ENCODE measurements at regions not wholly inside any gene's neighbourhood (a gene's known extent, or its start where the extent isn't known, plus 50 kb on each side); places are given as distances from the start of the nearest gene placed in this dataset.

- Histone ChIP-seq H3K27me3 (replicated peaks; ENCODE audit: insufficient read depth) (no peaks in the 10 kb centered on the region), H3K9me3 (no peaks in the 10 kb centered on the region), H3K4me3 (no peak overlapping the region), H3K27ac (no peak overlapping the region), H3K36me3 (no peaks in the 10 kb centered on the region), H3K4me1 (ENCODE audit: control insufficient read depth in 1 of 2, low read depth in 2 of 2) (peaks cover 0 to 6% of the 10 kb centered on the region in 2 donors)
- ATAC-seq (ENCODE audit: insufficient number of reproducible peaks, low FRiP score, low read depth), result no peak
- TF ChIP-seq CTCF (IDR thresholded peaks at IDR 0.05), result no peak
- no peak for DNase-seq (ENCODE audit: low spot score)
Measured at GRCh38 chr1:67952071-67952470, 98.4 kb downstream of the DIRAS3 start.

DNA sequence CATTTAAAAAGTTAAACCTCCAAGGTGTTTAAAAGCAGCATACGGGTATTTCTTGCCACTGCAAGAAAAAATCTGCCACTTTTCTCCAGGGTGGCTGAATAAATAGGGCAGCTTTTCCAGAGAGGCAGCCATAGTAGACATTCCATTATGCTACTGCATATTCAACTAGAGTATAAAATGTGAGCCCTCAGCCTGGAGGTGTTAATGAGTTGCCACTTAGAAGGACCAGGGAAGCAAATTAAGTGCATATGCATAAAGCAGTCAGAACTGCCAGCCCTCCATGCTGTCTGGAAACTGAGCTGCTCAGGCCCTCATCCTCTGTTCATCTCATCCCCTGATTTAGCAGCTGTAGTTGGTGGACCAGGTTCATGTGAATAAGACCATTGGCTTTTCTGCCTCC, 99.4 kb downstream of the DIRAS3 start:
- Histone ChIP-seq H3K36me3 (no peaks in the 10 kb centered on the region), H3K4me3 (no peak overlapping the region), H3K27me3 (replicated peaks; ENCODE audit: insufficient read depth) (no peaks in the 10 kb centered on the region), H3K27ac (no peak overlapping the region), H3K4me1 (ENCODE audit: control insufficient read depth in 1 of 2, low read depth in 2 of 2) (peaks cover 0 to 17% of the 10 kb centered on the region in 2 donors), H3K9me3 (no peaks in the 10 kb centered on the region)
- DNase-seq (ENCODE audit: low spot score) (no peak), ATAC-seq (ENCODE audit: insufficient number of reproducible peaks, low FRiP score, low read depth) (no peak)
- TF ChIP-seq CTCF (IDR thresholded peaks at IDR 0.05), result no peak

DNA sequence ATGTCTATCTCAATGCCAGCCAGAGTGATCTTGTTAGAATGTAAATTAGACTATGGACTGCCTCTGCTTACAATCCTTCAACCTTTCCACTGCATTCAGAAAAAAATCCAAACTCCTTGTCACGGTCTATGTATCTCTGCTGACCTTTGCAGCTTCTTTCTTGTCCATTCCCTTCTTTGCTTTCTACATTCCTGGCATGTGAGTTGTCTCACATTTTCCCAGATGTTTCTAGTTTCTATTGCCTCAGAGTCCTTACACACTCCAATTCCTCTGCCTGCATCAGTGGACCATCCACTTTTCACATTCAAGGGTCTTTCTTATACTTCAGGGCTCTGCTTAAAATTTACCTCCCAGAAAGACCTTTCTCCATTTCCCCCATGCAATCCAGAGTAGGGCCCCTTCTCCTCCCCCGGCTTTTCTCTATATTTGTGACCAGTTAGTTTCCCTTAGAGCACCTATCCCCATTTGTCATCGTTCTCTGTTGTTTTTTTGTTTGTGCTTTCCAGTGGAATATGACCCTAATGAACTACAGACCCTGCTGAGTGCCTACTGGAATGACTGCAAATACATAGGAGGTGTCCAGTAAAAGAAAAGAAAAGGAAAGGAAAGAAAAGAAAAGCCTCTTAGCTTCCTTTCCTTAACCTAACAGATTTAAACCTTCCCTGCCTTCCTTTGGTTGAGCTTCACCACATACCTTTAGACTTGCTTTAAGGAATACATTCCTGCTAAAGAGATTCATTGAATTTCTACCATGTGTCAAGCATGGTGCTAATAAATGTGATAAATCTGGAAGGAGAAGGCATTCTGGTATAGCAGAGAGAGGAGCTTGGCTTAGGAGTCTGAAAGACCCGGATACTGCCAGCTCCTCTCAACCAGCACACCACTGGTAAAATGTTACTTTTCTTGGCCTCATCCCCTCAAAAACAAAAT, 102.0 kb downstream of the DIRAS3 start:
- Histone ChIP-seq H3K27me3 (replicated peaks; ENCODE audit: insufficient read depth) (no peaks in the 10 kb centered on the region), H3K4me1 (ENCODE audit: control insufficient read depth in 1 of 2, low read depth in 2 of 2) (peaks cover 0 to 22% of the 10 kb centered on the region in 2 donors), H3K9me3 (no peaks in the 10 kb centered on the region), H3K27ac (no peak overlapping the region), H3K36me3 (no peaks in the 10 kb centered on the region), H3K4me3 (no peak overlapping the region)
- ATAC-seq (ENCODE audit: insufficient number of reproducible peaks, low FRiP score, low read depth) (no peak), DNase-seq (ENCODE audit: low spot score) (no peak)
- TF ChIP-seq CTCF (IDR thresholded peaks at IDR 0.05), result no peak

- H3K27me3 ChIP-seq (replicated peaks; ENCODE audit: insufficient read depth), result no peaks in the 10 kb centered on the region
- ATAC-seq (ENCODE audit: insufficient number of reproducible peaks, low FRiP score, low read depth) (no peak), DNase-seq (ENCODE audit: low spot score) (no peak)
- H3K4me3 ChIP-seq, result no peak overlapping the region
- H3K27ac ChIP-seq, result no peak overlapping the region
- H3K4me1 ChIP-seq (ENCODE audit: control insufficient read depth in 1 of 2, low read depth in 2 of 2), result peaks cover 0 to 22% of the 10 kb centered on the region in 2 donors
- no peak for TF ChIP-seq CTCF (IDR thresholded peaks at IDR 0.05)
- H3K9me3 ChIP-seq, result no peaks in the 10 kb centered on the region
- no peaks in the 10 kb centered on the region for H3K36me3 ChIP-seq
Measured at GRCh38 chr1:67947114-67947513, 103.3 kb downstream of the DIRAS3 start.

DNA sequence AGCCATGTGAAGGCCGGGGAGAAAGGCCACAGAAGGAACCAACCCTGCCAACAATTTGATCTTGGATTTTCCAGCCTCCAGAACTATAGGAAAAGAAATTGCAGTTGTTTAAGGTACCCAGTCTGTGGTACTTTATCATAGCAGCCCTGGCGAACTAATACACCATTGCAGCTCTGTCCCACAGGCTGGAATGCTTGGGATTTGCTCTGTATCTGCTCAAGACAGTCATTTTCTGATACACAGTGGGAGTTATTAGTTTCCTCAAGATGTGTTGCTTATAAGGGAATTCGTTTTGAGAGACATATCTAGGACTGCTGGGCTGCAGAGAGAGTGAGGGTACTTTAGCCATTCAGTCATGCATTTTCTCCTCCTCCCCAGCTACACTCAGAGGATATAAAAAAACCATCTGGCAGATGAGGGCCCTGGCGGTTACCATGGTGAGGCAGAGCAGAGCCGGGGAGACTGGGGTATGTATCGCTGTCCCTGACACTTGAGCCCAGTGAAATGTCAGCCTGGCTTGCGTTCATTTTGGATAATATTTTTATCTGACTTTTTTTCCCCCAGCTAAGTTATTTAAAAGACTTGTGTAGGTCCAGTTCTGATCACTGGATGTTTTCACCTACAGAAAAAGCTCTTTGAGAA, 104.6 kb downstream of the DIRAS3 start:
- H3K27ac ChIP-seq, result no peak overlapping the region
- ATAC-seq (ENCODE audit: insufficient number of reproducible peaks, low FRiP score, low read depth), result no peak

More for the DNA sequence above, 104.6 kb downstream of the DIRAS3 start:
- no peaks in the 10 kb centered on the region for H3K9me3 ChIP-seq
- H3K36me3 ChIP-seq, result no peaks in the 10 kb centered on the region
- peaks cover 0 to 22% of the 10 kb centered on the region in 2 donors for H3K4me1 ChIP-seq (ENCODE audit: control insufficient read depth in 1 of 2, low read depth in 2 of 2)
- H3K4me3 ChIP-seq, result no peak overlapping the region
- no peak for DNase-seq (ENCODE audit: low spot score)
- TF ChIP-seq CTCF (IDR thresholded peaks at IDR 0.05), result no peak
- H3K27me3 ChIP-seq (replicated peaks; ENCODE audit: insufficient read depth), result no peaks in the 10 kb centered on the region
